DOHH2 (cell line): ENCODE measurements at regions not wholly inside any gene's neighbourhood (a gene's known extent, or its start where the extent isn't known, plus 50 kb on each side); places are given as distances from the start of the nearest gene placed in this dataset.

ENCODE experiments used
- H3F3A ChIP-seq: fragments of 200-600 bp; sonication (generic), shearing (Covaris generic); 2 replicates; pipeline ENCODE4 v1.6.0; 2016; ENCODE audit warnings: antibody characterized with exemption, mild to moderate bottlenecking; ENCODE audit not compliant: control insufficient read depth, insufficient read depth
- H3K27ac ChIP-seq: fragments of 200-600 bp; sonication (generic); 2 replicates; pipeline ENCODE4 v1.5.1; 2014; ENCODE audit warnings: low read depth, mild to moderate bottlenecking, low read length, moderate library complexity
- H3K27me3 ChIP-seq: fragments of 200-600 bp; sonication (generic); 2 replicates; pipeline ENCODE4 v1.6.1; 2014; ENCODE audit warnings: mild to moderate bottlenecking, low read length, mixed read lengths; ENCODE audit not compliant: control insufficient read depth
- H3K36me3 ChIP-seq: fragments of 200-600 bp; sonication (generic); 2 replicates; pipeline ENCODE4 v1.6.1; 2014; ENCODE audit warnings: mild to moderate bottlenecking, low read length, moderate library complexity, mixed read lengths; ENCODE audit not compliant: control insufficient read depth
- H3K4me1 ChIP-seq: fragments of 200-600 bp; sonication (generic); 2 replicates; pipeline ENCODE4 v1.6.1; 2014; ENCODE audit warnings: mild to moderate bottlenecking, low read length, mixed read lengths; ENCODE audit not compliant: control insufficient read depth
- H3K4me2 ChIP-seq: fragments of 200-600 bp; sonication (generic); 2 replicates; pipeline ENCODE4 v1.6.0; 2014; ENCODE audit warnings: mild to moderate bottlenecking, low read length, moderate library complexity
- H3K4me3 ChIP-seq: fragments of 200-600 bp; sonication (generic); 2 replicates; pipeline ENCODE4 v1.5.1; 2014; ENCODE audit warnings: mild to moderate bottlenecking, low read length, mixed read lengths
- H3K79me2 ChIP-seq: fragments of 200-600 bp; sonication (generic); 2 replicates; pipeline ENCODE4 v1.6.1; 2014; ENCODE audit warnings: mild to moderate bottlenecking, low read length, mixed read lengths; ENCODE audit not compliant: control insufficient read depth
- H3K9me2 ChIP-seq: fragments of 200-600 bp; sonication (generic); replicated peaks from 2 replicates; pipeline ENCODE4 v1.6.1; 2014; ENCODE audit warnings: mild to moderate bottlenecking, low read length, mixed read lengths; ENCODE audit not compliant: control insufficient read depth
- H3K9me3 ChIP-seq: fragments of 200-600 bp; sonication (generic); 2 replicates; pipeline ENCODE4 v1.6.1; 2014; ENCODE audit warnings: antibody characterized with exemption, low read length, mixed read lengths; ENCODE audit not compliant: control insufficient read depth, insufficient read depth
- H4K20me1 ChIP-seq: fragments of 200-600 bp; sonication (generic); 2 replicates; pipeline ENCODE4 v1.6.0; 2014; ENCODE audit warnings: low read depth, mild to moderate bottlenecking, antibody characterized with exemption, low read length, moderate library complexity; ENCODE audit not compliant: control insufficient read depth, insufficient read depth
- EZH2phosphoT487 ChIP-seq: fragments of 200-600 bp; sonication (generic); IDR thresholded peaks from 2 replicates; pipeline ENCODE4 v1.6.1; 2017; ENCODE audit warnings: borderline replicate concordance, mild to moderate bottlenecking, antibody characterized with exemption, low read length, moderate library complexity, mixed read lengths
- TF ChIP-seq, protein P1 (sequence below): fragments of 200-600 bp; sonication (generic); IDR thresholded peaks from one replicate; pipeline ENCODE4 v1.5.1; 2014; ENCODE audit warnings: antibody characterized with exemption, mild to moderate bottlenecking, low read depth, low read length; ENCODE audit not compliant: poor library complexity, severe bottlenecking

DNA sequence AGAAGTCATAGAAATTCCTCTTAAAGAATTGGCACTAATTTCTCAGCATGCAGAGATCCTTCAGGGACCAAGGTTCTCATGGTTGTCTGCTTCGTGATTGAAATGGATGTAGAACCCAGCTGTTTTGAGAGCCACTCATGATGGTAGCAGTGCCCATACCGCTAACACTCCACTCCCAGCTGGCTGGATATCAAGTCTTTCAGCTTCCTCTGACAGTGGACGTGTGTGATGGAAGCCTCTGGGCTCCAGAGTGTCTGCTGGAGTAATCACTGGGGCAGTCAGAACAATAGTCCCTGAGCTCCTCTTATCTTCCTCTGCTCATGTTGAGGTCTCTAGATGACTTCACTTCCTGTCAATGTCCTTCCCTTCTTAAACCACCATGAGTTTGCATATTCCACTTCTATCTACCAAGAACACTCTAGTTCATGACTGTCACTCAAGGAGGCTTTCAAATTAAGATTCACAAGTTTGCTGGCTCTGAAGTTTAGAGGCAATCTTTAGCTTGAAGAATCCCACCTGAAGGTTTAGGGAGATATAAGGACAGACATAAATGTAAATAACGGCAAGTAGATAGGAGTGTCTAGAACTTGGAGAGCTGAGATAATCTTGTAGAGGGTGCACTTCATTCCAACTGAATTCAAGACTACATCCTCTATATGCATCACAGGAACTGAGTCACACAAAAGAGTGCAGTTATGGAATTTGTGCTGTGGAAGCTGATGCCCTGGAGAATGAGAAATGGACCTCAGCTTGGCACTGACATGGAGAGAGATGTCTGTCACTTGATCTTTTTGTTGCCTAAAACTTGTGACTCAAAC lies 64.5 kb upstream of the WDR1 start:
- Histone ChIP-seq H3K4me1 (peaks cover 6% of the 10 kb centered on the region), H4K20me1 (no peaks in the 10 kb centered on the region), H3K4me3 (no peak overlapping the region), H3K36me3 (no peaks in the 10 kb centered on the region), H3K4me2 (no peak overlapping the region), H3F3A (no peaks in the 10 kb centered on the region), H3K9me2 (no peaks in the 10 kb centered on the region), H3K27ac (no peak overlapping the region), H3K79me2 (no peaks in the 10 kb centered on the region), H3K9me3 (no peaks in the 10 kb centered on the region), H3K27me3 (peaks cover 1% of the 10 kb centered on the region)
- TF ChIP-seq EZH2phosphoT487, result no peak
- TF ChIP-seq, protein P1, sequence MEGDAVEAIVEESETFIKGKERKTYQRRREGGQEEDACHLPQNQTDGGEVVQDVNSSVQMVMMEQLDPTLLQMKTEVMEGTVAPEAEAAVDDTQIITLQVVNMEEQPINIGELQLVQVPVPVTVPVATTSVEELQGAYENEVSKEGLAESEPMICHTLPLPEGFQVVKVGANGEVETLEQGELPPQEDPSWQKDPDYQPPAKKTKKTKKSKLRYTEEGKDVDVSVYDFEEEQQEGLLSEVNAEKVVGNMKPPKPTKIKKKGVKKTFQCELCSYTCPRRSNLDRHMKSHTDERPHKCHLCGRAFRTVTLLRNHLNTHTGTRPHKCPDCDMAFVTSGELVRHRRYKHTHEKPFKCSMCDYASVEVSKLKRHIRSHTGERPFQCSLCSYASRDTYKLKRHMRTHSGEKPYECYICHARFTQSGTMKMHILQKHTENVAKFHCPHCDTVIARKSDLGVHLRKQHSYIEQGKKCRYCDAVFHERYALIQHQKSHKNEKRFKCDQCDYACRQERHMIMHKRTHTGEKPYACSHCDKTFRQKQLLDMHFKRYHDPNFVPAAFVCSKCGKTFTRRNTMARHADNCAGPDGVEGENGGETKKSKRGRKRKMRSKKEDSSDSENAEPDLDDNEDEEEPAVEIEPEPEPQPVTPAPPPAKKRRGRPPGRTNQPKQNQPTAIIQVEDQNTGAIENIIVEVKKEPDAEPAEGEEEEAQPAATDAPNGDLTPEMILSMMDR, result no peak

DNA sequence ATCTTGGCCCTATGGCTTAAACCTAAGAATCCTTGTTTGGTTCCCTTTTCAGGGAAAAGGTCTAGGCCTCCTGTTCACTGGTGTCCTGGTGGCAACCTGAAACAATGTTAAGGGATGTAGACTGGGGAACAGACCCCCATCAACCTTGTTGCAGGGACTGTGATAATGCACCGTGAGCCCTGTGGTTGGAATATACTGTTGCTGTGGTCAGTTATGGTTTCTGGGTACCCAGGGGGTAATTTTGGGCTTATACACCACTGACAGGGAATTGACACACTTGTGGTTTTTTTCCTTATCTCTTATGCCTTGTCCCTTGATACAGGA lies 64.0 kb upstream of the WDR1 start:
- Histone ChIP-seq H3K27me3 (no peaks in the 10 kb centered on the region; the same call in 1 of the 2 replicates), H3K27ac (no peak overlapping the region), H3K9me2 (no peaks in the 10 kb centered on the region), H3F3A (no peaks in the 10 kb centered on the region), H3K4me1 (peaks cover 6% of the 10 kb centered on the region), H3K9me3 (no peaks in the 10 kb centered on the region), H3K4me3 (no peak overlapping the region), H3K36me3 (no peaks in the 10 kb centered on the region), H4K20me1 (no peaks in the 10 kb centered on the region), H3K79me2 (no peaks in the 10 kb centered on the region), H3K4me2 (no peak overlapping the region)
- TF ChIP-seq EZH2phosphoT487, result no peak
- TF ChIP-seq, protein P1, result no peak

DNA sequence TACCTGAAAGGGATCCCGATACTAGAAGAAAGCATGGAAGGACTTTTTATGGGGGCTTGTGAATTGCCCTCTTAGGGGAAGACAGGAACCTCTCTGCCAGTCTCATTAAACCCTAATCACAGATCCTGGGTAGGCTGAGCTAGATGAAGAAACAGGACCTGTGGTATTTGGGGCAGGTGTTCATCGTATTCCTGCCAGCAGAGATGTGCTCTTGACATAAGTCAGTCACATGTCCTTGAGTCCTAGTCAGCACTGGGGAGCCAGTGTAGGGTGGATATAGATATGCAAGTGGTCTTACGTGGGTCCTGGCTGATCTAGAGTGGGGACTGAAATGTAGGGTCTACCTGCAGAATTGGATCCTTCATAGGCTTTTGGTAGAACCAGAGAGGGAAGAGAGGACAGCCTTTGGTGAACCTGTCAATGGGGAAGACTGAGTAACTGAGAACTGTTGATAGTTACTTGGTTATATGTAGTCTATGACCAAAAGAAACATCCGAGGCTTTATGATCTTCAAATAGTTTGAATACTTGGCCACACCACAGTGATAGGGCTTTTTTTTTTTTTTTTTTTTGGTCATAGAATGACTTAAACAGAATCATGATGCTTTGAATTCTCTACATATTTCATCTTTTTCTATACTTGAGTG lies 63.5 kb upstream of the WDR1 start:
- H3K27ac ChIP-seq, result no peak overlapping the region
- H3K79me2 ChIP-seq, result no peaks in the 10 kb centered on the region

More for the DNA sequence above, 63.5 kb upstream of the WDR1 start:
- no peaks in the 10 kb centered on the region for H3K36me3 ChIP-seq
- H3K4me2 ChIP-seq, result no peak overlapping the region
- no peaks in the 10 kb centered on the region; the same call in 1 of the 2 replicates for H3K27me3 ChIP-seq
- no peaks in the 10 kb centered on the region for H3K9me2 ChIP-seq
- H3K4me1 ChIP-seq, result peaks cover 6% of the 10 kb centered on the region
- no peaks in the 10 kb centered on the region for H3K9me3 ChIP-seq
- no peaks in the 10 kb centered on the region for H3F3A ChIP-seq
- TF ChIP-seq, protein P1, result no peak
- TF ChIP-seq EZH2phosphoT487, result no peak
- no peaks in the 10 kb centered on the region for H4K20me1 ChIP-seq
- H3K4me3 ChIP-seq, result no peak overlapping the region
